SK-N-SH (cell line): ENCODE measurements at regions not wholly inside any gene's neighbourhood (a gene's known extent, or its start where the extent isn't known, plus 50 kb on each side); places are given as distances from the start of the nearest gene placed in this dataset.
"Not testable (repeated sequence)": the region's sequence is repeated elsewhere in the genome, so short reads cannot be mapped to it uniquely, and the experiment has no call there.

Experiments
- CTCF ChIA-PET: fragments of 300-600, 350-600 bp; formaldehyde crosslinking; extraction: SDS; loops from one replicate; lab custom pipeline; 2021; lab: Yijun Ruan, JAX
- POLR2A ChIA-PET: fragments of 350-600 bp; sonication (Branson Sonifier 250); formaldehyde crosslinking; extraction: SDS; loops from one replicate; lab custom pipeline; 2020; ENCODE audit warnings: antibody characterized with exemption, inconsistent platforms; lab: Yijun Ruan, JAX
- DNase-seq: peaks from one replicate; pipeline ENCODE4 v3.0.0; 2012
- H2AFZ ChIP-seq: fragments of 200-600 bp; sonication (generic); 2 replicates; pipeline ENCODE4 v1.8.1; 2016; ENCODE audit warnings: antibody characterized with exemption, mild to moderate bottlenecking, low read depth
- H3F3A ChIP-seq: fragments of 200-600 bp; sonication (generic); replicated peaks from 2 replicates; pipeline ENCODE3; 2016; ENCODE audit warnings: antibody characterized with exemption, mild to moderate bottlenecking; ENCODE audit not compliant: insufficient read depth
- H3K27ac ChIP-seq, 2 experiments: fragments of 200-500 bp in 1 of 2; fragments of 200-600 bp in 1 of 2; sonication (Bioruptor generic) in 1 of 2; sonication (generic), shearing (Covaris generic) in 1 of 2; 2 replicates each; pipeline versions ENCODE4 v1.5.1 to v1.6.1; 2014 to 2016; ENCODE audit warnings: low read depth in 2 of 2, inconsistent platforms in 1 of 2, low read length in 1 of 2, mild to moderate bottlenecking in 1 of 2, mixed read lengths in 1 of 2
- H3K27me3 ChIP-seq: fragments of 200-600 bp; sonication (generic), shearing (Covaris generic); 2 replicates; pipeline ENCODE4 v1.6.1; 2016; ENCODE audit warnings: mixed run types; ENCODE audit not compliant: insufficient read depth
- H3K36me3 ChIP-seq, 2 experiments: fragments of 200-500 bp in 1 of 2; fragments of 200-600 bp in 1 of 2; sonication (Bioruptor generic) in 1 of 2; sonication (generic) in 1 of 2; replicated peaks in 1 of 2; 2 replicates each; pipeline versions ENCODE3 to v1.5.1; 2014 to 2016; ENCODE audit warnings: low read length in 1 of 2, mild to moderate bottlenecking in 1 of 2; ENCODE audit not compliant: insufficient read depth in 2 of 2, control insufficient read depth in 1 of 2
- H3K4me1 ChIP-seq, 2 experiments: fragments of 200-500 bp in 1 of 2; fragments of 200-600 bp in 1 of 2; sonication (Bioruptor generic) in 1 of 2; sonication (generic), shearing (Covaris generic) in 1 of 2; 2 replicates each; pipeline versions ENCODE4 v1.5.1 to v1.6.1; 2014 to 2016; ENCODE audit warnings: low read depth in 1 of 2, low read length in 1 of 2, mixed run types in 1 of 2; ENCODE audit not compliant: insufficient read depth in 2 of 2, control insufficient read depth in 1 of 2
- H3K4me2 ChIP-seq: fragments of 200-600 bp; sonication (generic), shearing (Covaris generic); 2 replicates; pipeline ENCODE4 v1.6.1; 2017; ENCODE audit warnings: mixed run types
- H3K4me3 ChIP-seq, 2 experiments: fragments of 200-500 bp in 1 of 2; fragments of 200-600 bp in 1 of 2; sonication (Bioruptor generic) in 1 of 2; sonication (generic), shearing (Covaris generic) in 1 of 2; 2 replicates each; pipeline versions ENCODE4 v1.5.1 to v1.8.1; 2014 to 2016; ENCODE audit warnings: low read depth in 2 of 2, inconsistent platforms in 1 of 2, low read length in 1 of 2, mild to moderate bottlenecking in 1 of 2, mixed read lengths in 1 of 2, moderate library complexity in 1 of 2
- H3K79me2 ChIP-seq: fragments of 200-600 bp; sonication (generic); 2 replicates; pipeline ENCODE4 v1.8.1; 2017; ENCODE audit warnings: mild to moderate bottlenecking; ENCODE audit not compliant: insufficient read depth
- H3K9ac ChIP-seq: fragments of 200-600 bp; sonication (generic); 2 replicates; pipeline ENCODE4 v1.6.1; 2017; ENCODE audit warnings: mixed run types
- H3K9me2 ChIP-seq: fragments of 200-600 bp; sonication (generic); 2 replicates; pipeline ENCODE4 v1.6.1; 2017; ENCODE audit warnings: mixed run types
- H3K9me3 ChIP-seq: fragments of 200-600 bp; sonication (generic); 2 replicates; pipeline ENCODE4 v1.6.1; 2017; ENCODE audit warnings: mixed run types, mild to moderate bottlenecking, moderate library complexity
- H4K20me1 ChIP-seq: fragments of 200-600 bp; sonication (generic); 2 replicates; pipeline ENCODE4 v1.6.1; 2017; ENCODE audit warnings: mild to moderate bottlenecking, mixed run types; ENCODE audit not compliant: insufficient read depth
- ELF1 ChIP-seq: IDR thresholded peaks from 2 replicates; pipeline ENCODE4 v1.4.0; 2012
- EP300 ChIP-seq, 2 experiments: IDR thresholded peaks; 2 replicates each; pipeline versions ENCODE4 v1.4.0 to v1.6.1; 2012; ENCODE audit warnings: borderline replicate concordance in 1 of 2, low read depth in 1 of 2, low read length in 1 of 2
- EZH2phosphoT487 ChIP-seq: fragments of 200-600 bp; sonication (generic); IDR thresholded peaks from 2 replicates; pipeline ENCODE4 v1.6.1; 2017; ENCODE audit warnings: low read depth, mixed run types, mild to moderate bottlenecking, antibody characterized with exemption, moderate library complexity, borderline replicate concordance
- FOXJ3 ChIP-seq: sonication (generic); formaldehyde crosslinking; IDR thresholded peaks from 2 replicates; pipeline ENCODE4 v1.5.1; 2020; ENCODE audit warnings: mild to moderate bottlenecking, missing genetic modification reagents
- JUND ChIP-seq: IDR thresholded peaks from 2 replicates; pipeline ENCODE4 v1.4.0; 2012
- MXI1 ChIP-seq: IDR thresholded peaks from 2 replicates; pipeline ENCODE4 v1.6.1; 2012; ENCODE audit warnings: mild to moderate bottlenecking, low read depth, low read length, improper control_type of control experiment
- PBX3 ChIP-seq: IDR thresholded peaks from 2 replicates; pipeline ENCODE4; 2012
- POLR2AphosphoS5 ChIP-seq: IDR thresholded peaks from 2 replicates; pipeline ENCODE4 v1.6.1; 2012; ENCODE audit warnings: low read depth, low read length
- RXRA ChIP-seq: IDR thresholded peaks from 2 replicates; pipeline ENCODE4 v1.4.0; 2012; ENCODE audit warnings: low read depth, mild to moderate bottlenecking, borderline replicate concordance
- SIN3A ChIP-seq: IDR thresholded peaks from 2 replicates; pipeline ENCODE4 v1.6.1; 2012; ENCODE audit warnings: low read depth, mild to moderate bottlenecking, low read length, moderate library complexity, borderline replicate concordance
- SMC3 ChIP-seq: IDR thresholded peaks from 2 replicates; pipeline ENCODE4 v1.6.1; 2012; ENCODE audit warnings: low read depth, low read length, improper control_type of control experiment
- TAF1 ChIP-seq: IDR thresholded peaks from 2 replicates; pipeline ENCODE4 v1.6.1; 2012; ENCODE audit warnings: low read depth, mild to moderate bottlenecking, low read length, moderate library complexity, borderline replicate concordance
- TCF12 ChIP-seq: IDR thresholded peaks from 2 replicates; pipeline ENCODE4 v1.4.0; 2012
- YY1 ChIP-seq: IDR thresholded peaks from 2 replicates; pipeline ENCODE4 v1.4.0; 2012; ENCODE audit warnings: low read depth, mild to moderate bottlenecking
- WGBS: methylation state at CpG from one replicate; pipeline ENCODE4 v1.1.6; 2017; ENCODE audit warnings: low lambda C conversion rate; 5-methylcytosine and 5-hydroxymethylcytosine counted together
- TF ChIP-seq, protein P1 (sequence below): IDR thresholded peaks from 2 replicates; pipeline ENCODE4 v1.4.0; 2012; ENCODE audit warnings: low read depth
- TF ChIP-seq, protein P2 (sequence below): fragments of 150-350 bp; IDR thresholded peaks from 2 replicates; pipeline ENCODE4 v1.6.1; 2016; ENCODE audit warnings: mild to moderate bottlenecking, low read depth, low read length
- TF ChIP-seq, protein P3 (sequence below): IDR thresholded peaks from 2 replicates; pipeline ENCODE4 v1.4.0; 2012; ENCODE audit warnings: low read depth, borderline replicate concordance

GRCh38 chr9:87371795-87372355, 125.8 kb upstream of the DAPK1 start:
- WGBS: 61% methylated on average over 6 of the region's 6 CpGs
- no peaks in the 10 kb centered on the region for H4K20me1 ChIP-seq
- H3K4me1 ChIP-seq: no peaks in the 10 kb centered on the region
- no peak overlapping the region for H3K4me2 ChIP-seq
- no peaks in the 10 kb centered on the region for H3K9me3 ChIP-seq
- no peak overlapping the region for H3K27ac ChIP-seq
- DNase-seq: no peak
- no peak overlapping the region for H3K4me3 ChIP-seq
- no peak overlapping the region for H2AFZ ChIP-seq
- POLR2A ChIA-PET: no interaction called here
- no peak for TF ChIP-seq YY1
- TF ChIP-seq, protein P1, sequence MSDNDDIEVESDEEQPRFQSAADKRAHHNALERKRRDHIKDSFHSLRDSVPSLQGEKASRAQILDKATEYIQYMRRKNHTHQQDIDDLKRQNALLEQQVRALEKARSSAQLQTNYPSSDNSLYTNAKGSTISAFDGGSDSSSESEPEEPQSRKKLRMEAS: no peak
- no peak for TF ChIP-seq EZH2phosphoT487
- TF ChIP-seq, all 33 proteins: peak for 0
- no peaks in the 10 kb centered on the region for H3K9me2 ChIP-seq
- no peaks in the 10 kb centered on the region for H3F3A ChIP-seq
- no peaks in the 10 kb centered on the region for H3K36me3 ChIP-seq
- CTCF ChIA-PET: interaction anchor here (0.6 to 1.3 kb wide), 3 partner anchors 9 to 34 kb away, joined by 3 read pairs; no protein-coding TSS in a partner anchor
- no peak overlapping the region for H3K9ac ChIP-seq
- no peaks in the 10 kb centered on the region for H3K79me2 ChIP-seq
- H3K27me3 ChIP-seq: no peaks in the 10 kb centered on the region

DNA sequence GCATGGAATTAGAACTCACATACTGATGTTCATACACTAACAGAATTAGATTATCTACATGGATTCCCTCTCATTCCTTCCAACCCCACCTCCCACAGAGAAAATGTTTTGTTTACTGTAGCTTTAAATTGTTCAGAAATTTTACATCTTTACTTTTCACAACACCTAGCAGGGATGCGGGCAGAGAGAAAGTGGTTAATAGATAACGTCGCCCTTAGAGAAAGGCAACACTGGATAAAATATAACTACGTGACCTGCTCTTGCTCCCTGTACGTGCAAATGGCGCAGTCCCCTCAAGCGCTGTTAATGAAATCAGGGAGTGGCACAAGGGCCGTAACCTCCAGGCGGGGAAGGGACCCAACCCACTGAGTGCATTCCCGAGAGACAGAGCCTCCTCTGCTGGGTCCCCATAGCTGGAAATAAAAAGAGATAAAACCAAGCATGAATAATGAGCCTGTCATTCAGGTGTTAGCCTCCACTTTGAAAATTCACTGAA, 125.3 kb upstream of the DAPK1 start:
- Histone ChIP-seq H4K20me1 (no peaks in the 10 kb centered on the region), H3K27me3 (no peaks in the 10 kb centered on the region), H3K9me3 (no peaks in the 10 kb centered on the region), H2AFZ (no peak overlapping the region), H3K4me2 (no peak overlapping the region), H3K27ac (no peak overlapping the region), H3K9ac (no peak overlapping the region), H3K4me3 (no peak overlapping the region), H3K4me1 (no peaks in the 10 kb centered on the region), H3F3A (no peaks in the 10 kb centered on the region), H3K79me2 (no peaks in the 10 kb centered on the region), H3K9me2 (no peaks in the 10 kb centered on the region), H3K36me3 (no peaks in the 10 kb centered on the region)
- 75% methylated on average over 10 of the region's 10 CpGs for WGBS
- no peak for DNase-seq
- ChIA-PET CTCF (interaction anchor here (0.6 to 1.3 kb wide), 3 partner anchors 9 to 35 kb away, joined by 3 read pairs; no protein-coding TSS in a partner anchor), POLR2A (no interaction called here)
- TF ChIP-seq ELF1: no peak
- no peak for TF ChIP-seq PBX3
- TF ChIP-seq TCF12: no peak
- TF ChIP-seq JUND: no peak
- TF ChIP-seq EP300 (IDR thresholded peaks at IDR 0.05; ENCODE audit: borderline replicate concordance in 1 of 2, low read depth in 1 of 2, low read length in 1 of 2): no peak
- no peak for TF ChIP-seq POLR2AphosphoS5
- TF ChIP-seq TAF1: no peak
- TF ChIP-seq, protein P2, sequence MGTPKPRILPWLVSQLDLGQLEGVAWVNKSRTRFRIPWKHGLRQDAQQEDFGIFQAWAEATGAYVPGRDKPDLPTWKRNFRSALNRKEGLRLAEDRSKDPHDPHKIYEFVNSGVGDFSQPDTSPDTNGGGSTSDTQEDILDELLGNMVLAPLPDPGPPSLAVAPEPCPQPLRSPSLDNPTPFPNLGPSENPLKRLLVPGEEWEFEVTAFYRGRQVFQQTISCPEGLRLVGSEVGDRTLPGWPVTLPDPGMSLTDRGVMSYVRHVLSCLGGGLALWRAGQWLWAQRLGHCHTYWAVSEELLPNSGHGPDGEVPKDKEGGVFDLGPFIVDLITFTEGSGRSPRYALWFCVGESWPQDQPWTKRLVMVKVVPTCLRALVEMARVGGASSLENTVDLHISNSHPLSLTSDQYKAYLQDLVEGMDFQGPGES: no peak
- no peak for TF ChIP-seq FOXJ3
- TF ChIP-seq, protein P3, sequence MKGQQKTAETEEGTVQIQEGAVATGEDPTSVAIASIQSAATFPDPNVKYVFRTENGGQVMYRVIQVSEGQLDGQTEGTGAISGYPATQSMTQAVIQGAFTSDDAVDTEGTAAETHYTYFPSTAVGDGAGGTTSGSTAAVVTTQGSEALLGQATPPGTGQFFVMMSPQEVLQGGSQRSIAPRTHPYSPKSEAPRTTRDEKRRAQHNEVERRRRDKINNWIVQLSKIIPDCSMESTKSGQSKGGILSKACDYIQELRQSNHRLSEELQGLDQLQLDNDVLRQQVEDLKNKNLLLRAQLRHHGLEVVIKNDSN: no peak
- TF ChIP-seq MXI1: no peak
- no peak for TF ChIP-seq SMC3
- no peak for TF ChIP-seq RXRA
- no peak for TF ChIP-seq SIN3A

DNA sequence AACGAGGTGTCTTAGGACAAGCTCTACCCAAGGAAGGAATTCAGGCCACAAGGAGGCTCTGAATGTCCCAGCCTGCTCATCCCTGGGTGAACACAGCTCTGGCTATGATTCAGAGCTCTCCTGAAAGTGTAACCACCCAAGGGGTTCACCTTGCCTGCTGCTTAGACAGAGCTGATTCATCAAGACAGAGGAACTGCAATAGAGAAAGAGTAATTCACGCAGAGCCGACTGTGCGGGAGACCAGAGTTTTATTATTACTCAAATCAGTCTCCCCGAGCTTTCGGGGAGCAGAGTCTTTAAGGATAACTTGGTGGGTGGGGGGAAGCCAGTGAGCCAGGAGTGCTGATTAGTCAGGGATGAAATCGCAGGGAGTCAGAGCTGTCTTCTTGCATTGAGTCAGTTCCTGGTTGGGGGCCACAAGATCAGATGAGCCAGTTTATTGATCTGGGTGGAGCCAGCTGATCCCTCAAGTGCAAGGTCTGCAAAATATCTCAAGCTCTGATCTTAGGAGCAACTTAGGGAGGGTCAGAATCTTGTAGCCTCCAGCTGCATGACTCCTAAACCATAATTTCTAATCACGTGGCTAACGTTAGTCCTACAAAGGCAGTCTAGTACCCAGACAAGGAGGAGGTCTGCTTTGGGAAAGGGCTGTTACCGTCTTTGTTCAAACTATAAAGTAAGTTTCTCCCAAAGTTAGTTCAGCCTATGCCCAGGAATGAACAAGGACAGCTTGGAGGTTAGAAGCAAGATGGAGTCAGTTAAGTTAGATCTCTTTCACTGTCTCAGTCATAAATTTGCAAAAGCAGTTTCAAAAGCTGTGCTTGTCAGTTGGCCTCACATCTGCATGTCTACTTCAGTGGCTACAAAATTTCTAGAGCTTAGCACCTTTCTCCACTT, 123.4 kb upstream of the DAPK1 start:
- H3K4me3 ChIP-seq, H3K9me3 ChIP-seq, H3F3A ChIP-seq, H2AFZ ChIP-seq, H3K36me3 ChIP-seq, H3K79me2 ChIP-seq, H3K27ac ChIP-seq, DNase-seq, H3K4me1 ChIP-seq, H3K9me2 ChIP-seq, H3K4me2 ChIP-seq, H3K27me3 ChIP-seq, CTCF ChIA-PET, H3K9ac ChIP-seq, POLR2A ChIA-PET, H4K20me1 ChIP-seq: not testable (repeated sequence)
- 61% methylated on average over 10 of the region's 10 CpGs for WGBS
